ENCODE measurements at regions not wholly inside any gene's neighbourhood (a gene's known extent, or its start where the extent isn't known, plus 50 kb on each side); places are given as distances from the start of the nearest gene placed in this dataset.
"Not testable (repeated sequence)": the region's sequence is repeated elsewhere in the genome, so short reads cannot be mapped to it uniquely, and the experiment has no call there.

GRCh38 chr5:124620743-124621142 lies 125.7 kb downstream of the ZNF608 start:
- no peak for DNase-seq (ENCODE audit: low read depth, low spot score)

- no peak for DNase-seq (ENCODE audit: low read depth, low spot score)
These were observed 127.3 kb downstream of the ZNF608 start for GRCh38 chr5:124619121-124619520.

GRCh38 chr5:124617787-124618186 lies 128.7 kb downstream of the ZNF608 start:
- DNase-seq (ENCODE audit: low read depth, low spot score), result no peak

- DNase-seq (ENCODE audit: low read depth, low spot score), result no peak
These were observed 131.5 kb downstream of the ZNF608 start for GRCh38 chr5:124614836-124615385.

GRCh38 chr5:124614105-124614504 lies 132.3 kb downstream of the ZNF608 start:
- DNase-seq (ENCODE audit: low read depth, low spot score), result no peak

- DNase-seq (ENCODE audit: low read depth, low spot score), result no peak
These were observed 133.0 kb downstream of the ZNF608 start for GRCh38 chr5:124613273-124613953.

GRCh38 chr5:124612023-124612422 lies 134.4 kb downstream of the ZNF608 start:
- DNase-seq (ENCODE audit: low read depth, low spot score), result no peak

- DNase-seq (ENCODE audit: low read depth, low spot score), result not testable (repeated sequence)
These were observed 135.2 kb downstream of the ZNF608 start for GRCh38 chr5:124611262-124611661.

- DNase-seq (ENCODE audit: low read depth, low spot score), result not testable (repeated sequence)
These were observed 136.8 kb downstream of the ZNF608 start for GRCh38 chr5:124609685-124610084.

GRCh38 chr5:124606543-124606942 lies 139.9 kb downstream of the ZNF608 start:
- DNase-seq (ENCODE audit: low read depth, low spot score), result no peak

- no peak for DNase-seq (ENCODE audit: low read depth, low spot score)
These were observed 140.3 kb downstream of the ZNF608 start for GRCh38 chr5:124606093-124606492.

- no peak for DNase-seq (ENCODE audit: low read depth, low spot score)
These were observed 140.9 kb downstream of the ZNF608 start for GRCh38 chr5:124605541-124605940.

- DNase-seq (ENCODE audit: low read depth, low spot score), result no peak
These were observed 142.0 kb downstream of the ZNF608 start for GRCh38 chr5:124604419-124604818.

GRCh38 chr5:124602925-124603650 lies 143.4 kb downstream of the ZNF608 start:
- DNase-seq (ENCODE audit: low read depth, low spot score), result no peak

- DNase-seq (ENCODE audit: low read depth, low spot score), result no peak
These were observed 147.1 kb downstream of the ZNF608 start for GRCh38 chr5:124599028-124599973.

GRCh38 chr5:124596595-124597421 lies 149.6 kb downstream of the ZNF608 start:
- no peak for DNase-seq (ENCODE audit: low read depth, low spot score)

GRCh38 chr5:124593952-124594351 lies 152.5 kb downstream of the ZNF608 start:
- DNase-seq (ENCODE audit: low read depth, low spot score), result no peak

- DNase-seq (ENCODE audit: low read depth, low spot score), result no peak
These were observed 153.5 kb downstream of the ZNF608 start for GRCh38 chr5:124592891-124593290.

- no peak for DNase-seq (ENCODE audit: low read depth, low spot score)
These were observed 154.9 kb downstream of the ZNF608 start for GRCh38 chr5:124591583-124591982.

- no peak for DNase-seq (ENCODE audit: low read depth, low spot score)
These were observed 155.8 kb downstream of the ZNF608 start for GRCh38 chr5:124590686-124591085.

GRCh38 chr5:124587280-124587679 lies 159.2 kb downstream of the ZNF608 start:
- DNase-seq (ENCODE audit: low read depth, low spot score), result no peak
